Fibroblast of skin of abdomen (primary cell): ENCODE measurements at regions not wholly inside any gene's neighbourhood (a gene's known extent, or its start where the extent isn't known, plus 50 kb on each side); places are given as distances from the start of the nearest gene placed in this dataset.
"Not testable (repeated sequence)": the region's sequence is repeated elsewhere in the genome, so short reads cannot be mapped to it uniquely, and the experiment has no call there.

Experiments
- DNase-seq: peaks from one replicate; pipeline ENCODE4 v3.0.0-alpha.2; 2013

DNA sequence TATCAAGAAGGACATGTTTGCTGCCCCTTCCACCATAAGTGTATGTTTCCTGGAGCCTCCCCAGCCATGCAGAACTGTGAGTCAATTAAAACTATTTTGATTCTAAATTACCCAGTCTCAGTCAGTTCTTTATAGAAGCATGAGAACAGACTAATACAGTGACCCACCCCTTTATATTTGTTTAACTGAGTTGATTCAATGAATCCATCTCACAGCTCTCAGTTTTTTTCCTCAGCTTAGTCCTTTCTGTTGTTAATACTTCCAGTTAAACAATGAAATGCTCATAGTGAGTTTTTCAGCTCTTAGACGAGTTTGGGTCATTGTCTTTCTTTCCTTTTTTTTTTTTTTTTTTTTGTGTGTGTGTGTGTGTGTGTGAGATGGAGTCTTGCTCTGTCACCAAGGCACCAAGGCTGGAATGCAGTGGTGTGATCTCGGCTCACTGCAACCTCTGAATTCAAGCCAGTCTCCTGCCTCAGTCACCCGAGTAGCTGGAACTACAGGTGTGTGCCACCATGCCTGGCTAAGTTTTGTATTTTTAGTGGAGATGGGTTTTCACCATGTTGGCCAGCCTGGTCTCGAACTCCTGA lies 417.9 kb upstream of the ZNG1F start:
- not testable (repeated sequence) for DNase-seq

DNA sequence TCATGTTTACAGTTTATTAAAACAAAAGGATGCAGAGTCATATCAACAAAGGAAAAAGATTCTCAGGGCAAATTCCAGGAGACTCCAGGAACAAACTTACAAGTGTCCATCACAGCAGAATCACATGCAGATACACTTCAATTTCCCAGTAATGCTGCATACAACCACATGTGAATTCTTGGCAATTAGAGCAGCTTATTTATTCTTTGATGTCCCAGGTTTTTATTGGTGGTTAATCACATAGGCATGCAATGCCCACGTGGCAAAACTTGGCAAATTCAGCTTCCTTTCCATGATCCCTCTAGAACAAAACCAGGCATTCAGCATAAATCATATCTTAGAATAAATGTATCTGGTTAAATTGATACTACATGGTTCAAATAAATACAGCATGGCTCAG lies 376.5 kb upstream of the ZNG1F start:
- DNase-seq = not testable (repeated sequence)
